ENCODE measurements at regions not wholly inside any gene's neighbourhood (a gene's known extent, or its start where the extent isn't known, plus 50 kb on each side); places are given as distances from the start of the nearest gene placed in this dataset.

GRCh38 chr16:17832738-17833137 is 362.0 kb upstream of the XYLT1 start:
- TF ChIP-seq CTCF (IDR thresholded peaks at IDR 0.05 in 4 of 5, conservative IDR thresholded peaks at IDR 0.05 in 1 of 5) = no peak
- no peak for TF ChIP-seq POLR2A (IDR thresholded peaks at IDR 0.05)
